ENCODE measurements at regions not wholly inside any gene's neighbourhood (a gene's known extent, or its start where the extent isn't known, plus 50 kb on each side); places are given as distances from the start of the nearest gene placed in this dataset.

GRCh38 chr17:77637818-77638575 is 320.5 kb upstream of the TNRC6C start:
- no peak for DNase-seq

- DNase-seq = no peak
These were observed 318.3 kb upstream of the TNRC6C start for GRCh38 chr17:77640252-77640651.

GRCh38 chr17:77640916-77641605 is 317.4 kb upstream of the TNRC6C start:
- DNase-seq = no peak

- no peak for DNase-seq
These were observed 316.8 kb upstream of the TNRC6C start for GRCh38 chr17:77641718-77642117.

GRCh38 chr17:77644181-77645071 is 314.1 kb upstream of the TNRC6C start:
- no peak for DNase-seq

GRCh38 chr17:77645072-77646045 is 313.1 kb upstream of the TNRC6C start:
- DNase-seq = no peak

GRCh38 chr17:77646046-77646430 is 312.5 kb upstream of the TNRC6C start:
- no peak for DNase-seq

GRCh38 chr17:77647531-77647930 is 311.0 kb upstream of the TNRC6C start:
- DNase-seq = no peak

- no peak for DNase-seq
These were observed 308.7 kb upstream of the TNRC6C start for GRCh38 chr17:77649717-77650211.

- DNase-seq = no peak
These were observed 306.5 kb upstream of the TNRC6C start for GRCh38 chr17:77651988-77652387.

- DNase-seq = no peak
These were observed 304.2 kb upstream of the TNRC6C start for GRCh38 chr17:77654296-77654695.

- no peak for DNase-seq
These were observed 303.7 kb upstream of the TNRC6C start for GRCh38 chr17:77654850-77655249.

GRCh38 chr17:77656054-77656453 is 302.4 kb upstream of the TNRC6C start:
- DNase-seq = no peak

- DNase-seq = no peak
These were observed 300.7 kb upstream of the TNRC6C start for GRCh38 chr17:77657839-77658238.

GRCh38 chr17:77660524-77660923 is 298.0 kb upstream of the TNRC6C start:
- no peak for DNase-seq

GRCh38 chr17:77662833-77663232 is 295.7 kb upstream of the TNRC6C start:
- DNase-seq = no peak

GRCh38 chr17:77664097-77664729 is 294.3 kb upstream of the TNRC6C start:
- no peak for DNase-seq

GRCh38 chr17:77665833-77666232 is 292.7 kb upstream of the TNRC6C start:
- no peak for DNase-seq

GRCh38 chr17:77666462-77666861 is 292.0 kb upstream of the TNRC6C start:
- DNase-seq = no peak

- no peak for DNase-seq
These were observed 291.6 kb upstream of the TNRC6C start for GRCh38 chr17:77666881-77667395.

- no peak for DNase-seq
These were observed 291.0 kb upstream of the TNRC6C start for GRCh38 chr17:77667478-77667877.
